GM20000 (cell line): ENCODE measurements at regions not wholly inside any gene's neighbourhood (a gene's known extent, or its start where the extent isn't known, plus 50 kb on each side); places are given as distances from the start of the nearest gene placed in this dataset.

Source experiments
- DNase-seq: peaks from one replicate; pipeline ENCODE4 v3.0.0; 2012; ENCODE audit warnings: low spot score
- CTCF ChIP-seq: IDR thresholded peaks from 2 replicates; pipeline ENCODE4 v1.5.1; 2012; ENCODE audit warnings: mild to moderate bottlenecking, control low read depth; ENCODE audit errors: extremely low read depth, missing control alignments

- DNase-seq, result no peak
- no peak for TF ChIP-seq CTCF
Observed at GRCh38 chr1:229971141-229971540, 95.9 kb upstream of the GALNT2 start.

- no peak for TF ChIP-seq CTCF
- peak; percentile 10 for DNase-seq
Observed at GRCh38 chr1:229972600-229973296, 94.3 kb upstream of the GALNT2 start.

- DNase-seq, result no peak
- TF ChIP-seq CTCF, result no peak
Observed at GRCh38 chr1:229973297-229973612, 93.8 kb upstream of the GALNT2 start.

- no peak for TF ChIP-seq CTCF
- DNase-seq, result no peak
Observed at GRCh38 chr1:229975047-229975446, 92.0 kb upstream of the GALNT2 start.

- TF ChIP-seq CTCF, result no peak
- DNase-seq, result no peak
Observed at GRCh38 chr1:229980009-229980408, 87.0 kb upstream of the GALNT2 start.

- no peak for DNase-seq
- TF ChIP-seq CTCF, result no peak
Observed at GRCh38 chr1:229981736-229982135, 85.3 kb upstream of the GALNT2 start.

- DNase-seq, result no peak
- no peak for TF ChIP-seq CTCF
Observed at GRCh38 chr1:229984310-229984991, 82.6 kb upstream of the GALNT2 start.
